Calu3 (cell line): ENCODE measurements at regions not wholly inside any gene's neighbourhood (a gene's known extent, or its start where the extent isn't known, plus 50 kb on each side); places are given as distances from the start of the nearest gene placed in this dataset.

Experiments used
- BruUV-seq: library from RNA; stranded (reverse); fragments of 400-500 nt; replicated peaks from 2 replicates; lab custom pipeline; 2021; lab: Mats Ljungman, UMichigan
- CTCF ChIA-PET: fragments of 300-600 bp; sonication (Branson Sonifier 250); formaldehyde crosslinking; loops from one replicate; lab custom pipeline; 2022; ENCODE audit warnings: antibody characterized with exemption; lab: Charles Lee
- DNase-seq: peaks from one replicate; pipeline ENCODE4 v3.0.0; 2022
- H3K27ac Mint-ChIP-seq: one replicate; pipeline ENCODE4 v1.8.0; 2022; ENCODE audit warnings: mixed read lengths; ENCODE audit not compliant: unreplicated experiment
- H3K27me3 Mint-ChIP-seq: one replicate; pipeline ENCODE4 v1.8.0; 2022; ENCODE audit warnings: mixed read lengths; ENCODE audit not compliant: unreplicated experiment
- H3K36me3 Mint-ChIP-seq: one replicate; pipeline ENCODE4 v1.8.0; 2022; ENCODE audit warnings: mild to moderate bottlenecking, moderate library complexity, mixed read lengths; ENCODE audit not compliant: insufficient read depth, unreplicated experiment
- H3K4me1 Mint-ChIP-seq: one replicate; pipeline ENCODE4 v1.8.0; 2022; ENCODE audit warnings: mild to moderate bottlenecking, low read depth, mixed read lengths; ENCODE audit not compliant: unreplicated experiment
- H3K4me3 Mint-ChIP-seq: one replicate; pipeline ENCODE4 v1.8.0; 2022; ENCODE audit warnings: mild to moderate bottlenecking, low read depth, moderate library complexity, mixed read lengths; ENCODE audit not compliant: unreplicated experiment
- H3K9me3 Mint-ChIP-seq: one replicate; pipeline ENCODE4 v1.8.0; 2022; ENCODE audit warnings: low read depth, mixed read lengths; ENCODE audit not compliant: unreplicated experiment
- intact Hi-C: fragments of 100-400 bp; cut with micrococcal nuclease; formaldehyde crosslinking; loops from one replicate; pipeline ENCODE4 v1.10.0; 2022; ENCODE audit not compliant: unreplicated experiment
- TF ChIP-seq, protein P1 (sequence below): fragments of 200-600 bp; IDR thresholded peaks from one replicate; pipeline ENCODE4 v1.8.0; 2022; ENCODE audit warnings: antibody characterized with exemption; ENCODE audit not compliant: unreplicated experiment

DNA sequence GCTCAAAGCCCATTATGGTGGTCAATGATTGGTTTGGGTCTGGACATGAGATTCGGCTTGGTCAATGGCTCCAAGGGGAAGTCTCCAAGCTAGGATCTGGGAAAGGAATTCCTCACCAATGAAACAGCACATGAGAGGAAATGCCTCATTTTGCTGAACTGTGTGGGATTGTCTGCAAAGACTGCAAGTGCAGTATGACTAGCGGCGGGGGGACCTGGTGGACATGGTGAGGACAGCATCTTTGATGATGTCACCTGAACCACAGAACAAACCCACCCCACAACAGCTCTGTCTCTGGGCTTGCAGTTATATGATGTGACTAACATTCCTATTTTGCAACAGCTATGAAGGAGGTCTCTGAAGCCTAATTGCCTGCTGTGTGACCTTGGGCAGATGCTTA lies 50.6 kb upstream of the NKD1 start:
- DNase-seq: no peak
- no TSS peak for BruUV-seq
- Mint-ChIP-seq H3K9me3 (no peaks in the 10 kb centered on the region), H3K36me3 (no peaks in the 10 kb centered on the region), H3K4me1 (no peaks in the 10 kb centered on the region), H3K27ac (no peak overlapping the region), H3K27me3 (peaks cover 77% of the 10 kb centered on the region), H3K4me3 (no peak overlapping the region)
- TF ChIP-seq, protein P1, sequence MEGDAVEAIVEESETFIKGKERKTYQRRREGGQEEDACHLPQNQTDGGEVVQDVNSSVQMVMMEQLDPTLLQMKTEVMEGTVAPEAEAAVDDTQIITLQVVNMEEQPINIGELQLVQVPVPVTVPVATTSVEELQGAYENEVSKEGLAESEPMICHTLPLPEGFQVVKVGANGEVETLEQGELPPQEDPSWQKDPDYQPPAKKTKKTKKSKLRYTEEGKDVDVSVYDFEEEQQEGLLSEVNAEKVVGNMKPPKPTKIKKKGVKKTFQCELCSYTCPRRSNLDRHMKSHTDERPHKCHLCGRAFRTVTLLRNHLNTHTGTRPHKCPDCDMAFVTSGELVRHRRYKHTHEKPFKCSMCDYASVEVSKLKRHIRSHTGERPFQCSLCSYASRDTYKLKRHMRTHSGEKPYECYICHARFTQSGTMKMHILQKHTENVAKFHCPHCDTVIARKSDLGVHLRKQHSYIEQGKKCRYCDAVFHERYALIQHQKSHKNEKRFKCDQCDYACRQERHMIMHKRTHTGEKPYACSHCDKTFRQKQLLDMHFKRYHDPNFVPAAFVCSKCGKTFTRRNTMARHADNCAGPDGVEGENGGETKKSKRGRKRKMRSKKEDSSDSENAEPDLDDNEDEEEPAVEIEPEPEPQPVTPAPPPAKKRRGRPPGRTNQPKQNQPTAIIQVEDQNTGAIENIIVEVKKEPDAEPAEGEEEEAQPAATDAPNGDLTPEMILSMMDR: no peak
- intact Hi-C loops: no loop called here
- CTCF ChIA-PET: no interaction called here

DNA sequence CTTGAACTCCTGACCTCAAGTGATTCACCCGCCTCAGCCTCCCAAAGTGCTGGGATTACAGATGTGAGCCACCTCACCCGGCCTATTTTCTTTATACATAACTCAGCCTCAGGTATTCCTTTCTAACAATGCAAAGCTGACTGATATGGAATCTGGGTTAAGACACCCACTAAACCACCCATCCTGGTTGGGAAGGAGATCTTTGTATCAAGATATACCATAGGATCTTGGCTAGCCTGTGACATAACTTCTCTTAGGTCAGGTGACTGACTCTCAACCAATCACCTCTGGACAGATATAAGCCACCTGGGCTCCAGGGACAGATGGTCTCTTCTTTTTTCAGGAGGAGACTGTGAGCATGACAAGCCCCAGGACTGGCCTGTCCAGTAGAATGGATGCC lies 51.2 kb upstream of the NKD1 start:
- H3K27me3 Mint-ChIP-seq: peaks cover 71% of the 10 kb centered on the region
- no peak for DNase-seq

DNA sequence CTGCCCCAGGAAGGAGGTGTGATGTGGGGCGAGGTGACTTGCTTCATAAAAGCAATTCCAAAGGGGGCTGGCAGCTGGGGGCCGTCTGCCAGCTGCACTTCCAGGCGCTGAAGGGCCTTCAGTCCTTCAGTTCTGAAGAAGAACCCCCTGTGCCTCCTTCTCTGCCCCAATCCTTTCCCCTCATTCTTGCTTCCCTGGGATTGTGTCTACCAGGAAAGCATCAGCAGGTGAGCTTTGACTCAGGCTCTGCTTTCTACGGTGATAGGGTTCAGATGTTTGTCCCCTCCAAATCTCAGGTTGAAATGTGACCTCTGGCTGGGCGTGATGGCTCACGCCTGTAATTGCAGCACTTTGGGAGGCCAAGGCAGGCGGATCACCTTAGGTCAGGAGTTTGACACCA lies 52.5 kb upstream of the NKD1 start:
- no TSS peak for BruUV-seq
- no peaks in the 10 kb centered on the region for H3K36me3 Mint-ChIP-seq
- intact Hi-C loops: no loop called here
- TF ChIP-seq, protein P1: no peak
- H3K27me3 Mint-ChIP-seq: peaks cover 72% of the 10 kb centered on the region
- no peak overlapping the region for H3K27ac Mint-ChIP-seq
- DNase-seq: no peak
- H3K9me3 Mint-ChIP-seq: no peaks in the 10 kb centered on the region
- H3K4me3 Mint-ChIP-seq: no peak overlapping the region
- no peaks in the 10 kb centered on the region for H3K4me1 Mint-ChIP-seq
- CTCF ChIA-PET: no interaction called here

More for the DNA sequence above, 51.2 kb upstream of the NKD1 start:
- TF ChIP-seq, protein P1: no peak
- intact Hi-C loops: no loop called here
- no TSS peak for BruUV-seq
- CTCF ChIA-PET: no interaction called here
- H3K36me3 Mint-ChIP-seq: no peaks in the 10 kb centered on the region
- no peak overlapping the region for H3K4me3 Mint-ChIP-seq
- no peaks in the 10 kb centered on the region for H3K4me1 Mint-ChIP-seq
- H3K27ac Mint-ChIP-seq: no peak overlapping the region
- no peaks in the 10 kb centered on the region for H3K9me3 Mint-ChIP-seq

DNA sequence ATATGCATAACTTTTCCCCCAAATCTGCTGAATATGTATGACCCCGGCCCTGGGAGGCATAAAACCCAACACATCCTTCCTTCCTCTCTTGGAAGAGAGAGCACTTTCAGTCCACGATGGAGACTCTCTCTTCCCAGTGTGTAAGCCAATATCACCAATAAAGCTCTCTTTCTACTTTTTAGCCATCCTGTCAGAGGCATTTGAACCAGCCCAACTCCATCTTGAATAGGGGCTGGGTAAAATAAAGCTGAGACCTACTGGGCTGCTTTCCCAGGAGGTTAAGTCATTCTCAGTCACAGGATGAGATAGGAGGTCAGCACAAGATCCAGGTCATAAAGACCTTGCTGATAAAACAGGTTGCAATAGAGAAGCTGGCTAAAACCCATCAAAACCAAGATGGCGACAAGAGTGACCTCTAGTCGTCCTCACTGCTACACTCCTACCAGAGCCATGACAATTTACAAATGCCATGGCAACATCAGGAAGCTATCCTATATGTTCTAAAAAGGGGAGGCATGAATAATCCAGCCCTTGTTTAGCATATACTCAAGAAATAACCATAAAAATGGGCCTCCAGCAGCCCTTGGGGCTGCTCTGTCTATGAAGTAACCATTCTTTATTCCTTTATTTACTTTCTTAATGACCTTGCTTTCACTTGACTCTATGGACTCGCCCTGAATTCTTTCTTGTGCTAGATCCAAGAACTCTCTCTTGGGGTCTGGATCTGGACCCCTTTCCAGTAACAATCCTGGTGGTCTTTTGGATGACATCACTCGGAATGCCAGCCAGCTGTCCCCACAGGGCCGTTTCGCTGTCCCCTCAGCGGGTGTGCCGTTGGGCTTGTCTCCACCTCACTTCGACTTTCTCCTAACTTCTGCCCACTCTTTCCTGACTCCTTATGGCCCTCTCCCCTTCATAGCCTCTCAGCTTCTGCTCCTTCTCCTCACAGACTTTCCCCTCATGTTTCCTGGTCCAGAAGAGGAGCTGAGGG lies 53.4 kb upstream of the NKD1 start:
- TF ChIP-seq, protein P1: no peak
- Mint-ChIP-seq H3K27me3 (peaks cover 78% of the 10 kb centered on the region), H3K27ac (no peak overlapping the region), H3K4me1 (no peaks in the 10 kb centered on the region), H3K4me3 (no peak overlapping the region), H3K36me3 (no peaks in the 10 kb centered on the region), H3K9me3 (no peaks in the 10 kb centered on the region)
- CTCF ChIA-PET: no interaction called here
- no TSS peak for BruUV-seq
- intact Hi-C loops: no loop called here
- DNase-seq: no peak
